RWPE2 (cell line): ENCODE measurements at regions not wholly inside any gene's neighbourhood (a gene's known extent, or its start where the extent isn't known, plus 50 kb on each side); places are given as distances from the start of the nearest gene placed in this dataset.

Experiments used
- ATAC-seq: fragments of 200-7000 bp; cut with Tn5 transposase; 3 replicates; pipeline ENCODE4 v1.9.1; 2021; ENCODE audit warnings: low read depth
- DNase-seq: peaks from one replicate; pipeline ENCODE4 v3.0.0-alpha.2; 2020; ENCODE audit warnings: low spot score
- H3K27ac ChIP-seq: fragments of 450-650 bp; 2 replicates; pipeline ENCODE4 v1.5.1; 2017; ENCODE audit warnings: mild to moderate bottlenecking; ENCODE audit not compliant: poor library complexity, severe bottlenecking
- H3K27me3 ChIP-seq: fragments of 250-450 bp; sonication (Bioruptor Pico); 2 replicates; pipeline ENCODE4 v1.5.1; 2021; ENCODE audit warnings: mild to moderate bottlenecking, moderate library complexity; ENCODE audit not compliant: insufficient read depth, poor library complexity, severe bottlenecking
- H3K36me3 ChIP-seq: fragments of 250-450 bp; sonication (Bioruptor Pico); 2 replicates; pipeline ENCODE4 v1.5.1; 2020; ENCODE audit warnings: low read depth, mild to moderate bottlenecking, moderate library complexity
- H3K4me1 ChIP-seq: fragments of 250-450 bp; sonication (Bioruptor Pico); 2 replicates; pipeline ENCODE4 v1.5.1; 2021; ENCODE audit warnings: mild to moderate bottlenecking, moderate library complexity; ENCODE audit not compliant: insufficient read depth, poor library complexity, severe bottlenecking
- H3K4me3 ChIP-seq: fragments of 250-450 bp; sonication (Bioruptor Pico); 2 replicates; pipeline ENCODE4 v1.5.1; 2021; ENCODE audit warnings: mild to moderate bottlenecking, moderate library complexity; ENCODE audit not compliant: severe bottlenecking
- H3K9me3 ChIP-seq: fragments of 250-450 bp; sonication (Bioruptor Pico); 2 replicates; pipeline ENCODE4 v1.5.1; 2021; ENCODE audit warnings: mild to moderate bottlenecking, moderate library complexity; ENCODE audit not compliant: severe bottlenecking
- CTCF ChIP-seq: fragments of 450-650 bp; IDR thresholded peaks from one replicate; pipeline ENCODE4 v1.5.1; 2017; ENCODE audit warnings: mild to moderate bottlenecking, moderate library complexity; ENCODE audit not compliant: poor library complexity, severe bottlenecking

- H3K27me3 ChIP-seq, result no peaks in the 10 kb centered on the region
- no peak for ATAC-seq
- DNase-seq, result peak; percentile 70
- no peaks in the 10 kb centered on the region for H3K4me1 ChIP-seq
- no peak for TF ChIP-seq CTCF
- no peaks in the 10 kb centered on the region for H3K9me3 ChIP-seq
- H3K4me3 ChIP-seq, result no peak overlapping the region
- H3K27ac ChIP-seq, result no peak overlapping the region
- no peaks in the 10 kb centered on the region for H3K36me3 ChIP-seq
Observed at GRCh38 chr15:66854012-66854965, 152.3 kb downstream of the SMAD6 start.

GRCh38 chr15:66855041-66855440, 153.0 kb downstream of the SMAD6 start:
- Histone ChIP-seq H3K4me1 (no peaks in the 10 kb centered on the region), H3K36me3 (no peaks in the 10 kb centered on the region), H3K9me3 (no peaks in the 10 kb centered on the region), H3K27ac (no peak overlapping the region), H3K27me3 (no peaks in the 10 kb centered on the region), H3K4me3 (no peak overlapping the region)
- ATAC-seq (no peak), DNase-seq (no peak)
- no peak for TF ChIP-seq CTCF

GRCh38 chr15:66857694-66858093, 155.7 kb downstream of the SMAD6 start:
- ATAC-seq (no peak), DNase-seq (no peak)
- Histone ChIP-seq H3K36me3 (no peaks in the 10 kb centered on the region), H3K4me3 (no peak overlapping the region), H3K9me3 (no peaks in the 10 kb centered on the region), H3K27me3 (no peaks in the 10 kb centered on the region), H3K4me1 (no peaks in the 10 kb centered on the region), H3K27ac (no peak overlapping the region)
- TF ChIP-seq CTCF, result no peak

- Histone ChIP-seq H3K36me3 (no peaks in the 10 kb centered on the region), H3K27ac (no peak overlapping the region), H3K27me3 (no peaks in the 10 kb centered on the region), H3K4me3 (no peak overlapping the region), H3K9me3 (no peaks in the 10 kb centered on the region), H3K4me1 (peaks cover 3% of the 10 kb centered on the region)
- DNase-seq, result no peak
- TF ChIP-seq CTCF, result no peak
- no peak for ATAC-seq
Observed at GRCh38 chr15:66858423-66859207, 156.6 kb downstream of the SMAD6 start.
